Astrocyte of the spinal cord (primary cell): ENCODE measurements at regions not wholly inside any gene's neighbourhood (a gene's known extent, or its start where the extent isn't known, plus 50 kb on each side); places are given as distances from the start of the nearest gene placed in this dataset.

ENCODE experiments used
- DNase-seq: peaks from one replicate; pipeline ENCODE4 v3.0.0; 2011; ENCODE audit warnings: low read depth, low spot score
- H3K4me3 ChIP-seq: 2 replicates; pipeline ENCODE4 v1.5.1; 2011; ENCODE audit warnings: low read depth, mild to moderate bottlenecking, low read length, moderate library complexity
- in situ Hi-C: cut with HindIII; loops from 2 replicates; pipeline ENCODE4 v1.10.0; 2017; ENCODE audit warnings: low sequenced_read_pairs
- TF ChIP-seq, protein P1 (sequence below): IDR thresholded peaks from 2 replicates; pipeline ENCODE4 v1.5.1; 2012; ENCODE audit warnings: low read depth, mild to moderate bottlenecking, low read length, inconsistent platforms

- in situ Hi-C loops: no loop called here
- no peak for DNase-seq
- no peak overlapping the region for H3K4me3 ChIP-seq
- TF ChIP-seq, protein P1, sequence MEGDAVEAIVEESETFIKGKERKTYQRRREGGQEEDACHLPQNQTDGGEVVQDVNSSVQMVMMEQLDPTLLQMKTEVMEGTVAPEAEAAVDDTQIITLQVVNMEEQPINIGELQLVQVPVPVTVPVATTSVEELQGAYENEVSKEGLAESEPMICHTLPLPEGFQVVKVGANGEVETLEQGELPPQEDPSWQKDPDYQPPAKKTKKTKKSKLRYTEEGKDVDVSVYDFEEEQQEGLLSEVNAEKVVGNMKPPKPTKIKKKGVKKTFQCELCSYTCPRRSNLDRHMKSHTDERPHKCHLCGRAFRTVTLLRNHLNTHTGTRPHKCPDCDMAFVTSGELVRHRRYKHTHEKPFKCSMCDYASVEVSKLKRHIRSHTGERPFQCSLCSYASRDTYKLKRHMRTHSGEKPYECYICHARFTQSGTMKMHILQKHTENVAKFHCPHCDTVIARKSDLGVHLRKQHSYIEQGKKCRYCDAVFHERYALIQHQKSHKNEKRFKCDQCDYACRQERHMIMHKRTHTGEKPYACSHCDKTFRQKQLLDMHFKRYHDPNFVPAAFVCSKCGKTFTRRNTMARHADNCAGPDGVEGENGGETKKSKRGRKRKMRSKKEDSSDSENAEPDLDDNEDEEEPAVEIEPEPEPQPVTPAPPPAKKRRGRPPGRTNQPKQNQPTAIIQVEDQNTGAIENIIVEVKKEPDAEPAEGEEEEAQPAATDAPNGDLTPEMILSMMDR: no peak
Measured at GRCh38 chr16:7021653-7022275, 310.9 kb upstream of the RBFOX1 start.

GRCh38 chr16:7017006-7017662, 315.5 kb upstream of the RBFOX1 start:
- in situ Hi-C loops: no loop called here

GRCh38 chr16:7014756-7015155, 317.9 kb upstream of the RBFOX1 start:
- no peak overlapping the region for H3K4me3 ChIP-seq
- in situ Hi-C loops: no loop called here
- TF ChIP-seq, protein P1: no peak
- DNase-seq: no peak

More at GRCh38 chr16:7017006-7017662, 315.5 kb upstream of the RBFOX1 start:
- TF ChIP-seq, protein P1: no peak
- no peak for DNase-seq
- H3K4me3 ChIP-seq: no peak overlapping the region

- no peak for DNase-seq
Measured at GRCh38 chr16:7013990-7014389, 318.7 kb upstream of the RBFOX1 start.

GRCh38 chr16:7004266-7004665, 328.4 kb upstream of the RBFOX1 start:
- H3K4me3 ChIP-seq: no peak overlapping the region
- no peak for DNase-seq
- TF ChIP-seq, protein P1: no peak
- in situ Hi-C loops: no loop called here

More at GRCh38 chr16:7013990-7014389, 318.7 kb upstream of the RBFOX1 start:
- in situ Hi-C loops: no loop called here
- H3K4me3 ChIP-seq: no peak overlapping the region
- TF ChIP-seq, protein P1: no peak

- no peak for DNase-seq
- in situ Hi-C loops: no loop called here
- H3K4me3 ChIP-seq: no peak overlapping the region
- TF ChIP-seq, protein P1: no peak
Measured at GRCh38 chr16:6993544-6993943, 339.1 kb upstream of the RBFOX1 start.
